A673 (cell line): ENCODE measurements at regions not wholly inside any gene's neighbourhood (a gene's known extent, or its start where the extent isn't known, plus 50 kb on each side); places are given as distances from the start of the nearest gene placed in this dataset.
"Not testable (repeated sequence)": the region's sequence is repeated elsewhere in the genome, so short reads cannot be mapped to it uniquely, and the experiment has no call there.

ENCODE experiments used
- BruUV-seq: library from RNA; stranded (reverse); fragments of 400-500 nt; replicated peaks from 2 replicates; lab custom pipeline; 2021; lab: Mats Ljungman, UMichigan
- CTCF ChIA-PET: fragments of 300-600 bp; sonication (Branson Sonifier 250); formaldehyde crosslinking; loops from one replicate; lab custom pipeline; 2022; ENCODE audit warnings: antibody characterized with exemption; lab: Charles Lee
- POLR2A ChIA-PET: fragments of 300-600 bp; sonication (Branson Sonifier 250); formaldehyde crosslinking; loops from one replicate; lab custom pipeline; 2022; ENCODE audit warnings: antibody characterized with exemption; ENCODE audit not compliant: low non-redundant PET; lab: Charles Lee
- DNase-seq: peaks from one replicate; pipeline ENCODE4 v3.0.0-alpha.2; 2015; ENCODE audit warnings: low spot score
- H3K27ac ChIP-seq: fragments of 200-600 bp; sonication (generic); 2 replicates; pipeline ENCODE4 v1.5.1; 2016; ENCODE audit warnings: mixed run types, low read depth, mild to moderate bottlenecking, mixed read lengths, antibody characterized with exemption, low read length; ENCODE audit not compliant: poor library complexity, severe bottlenecking
- H3K27me3 ChIP-seq: fragments of 200-600 bp; sonication (generic); replicated peaks from 2 replicates; pipeline ENCODE4 v1.6.1; 2017; ENCODE audit warnings: mixed run types, low read depth, mild to moderate bottlenecking, mixed read lengths, antibody characterized with exemption, low read length; ENCODE audit not compliant: insufficient read depth, poor library complexity
- H3K36me3 ChIP-seq: fragments of 200-600 bp; sonication (generic); 2 replicates; pipeline ENCODE4 v1.6.1; 2016; ENCODE audit warnings: mixed run types, mild to moderate bottlenecking, mixed read lengths, antibody characterized with exemption, low read length; ENCODE audit not compliant: insufficient read depth, poor library complexity, severe bottlenecking
- H3K4me1 ChIP-seq: fragments of 200-600 bp; sonication (generic); 2 replicates; pipeline ENCODE4 v1.6.1; 2017; ENCODE audit warnings: mixed run types, mild to moderate bottlenecking, mixed read lengths, antibody characterized with exemption, low read length; ENCODE audit not compliant: insufficient read depth, poor library complexity, severe bottlenecking
- H3K4me3 ChIP-seq: fragments of 200-600 bp; sonication (generic); 2 replicates; pipeline ENCODE4 v1.5.1; 2016; ENCODE audit warnings: low read depth, mixed run types, mild to moderate bottlenecking, mixed read lengths, low read length; ENCODE audit not compliant: poor library complexity, severe bottlenecking
- H3K9me3 ChIP-seq: fragments of 200-600 bp; sonication (generic); 2 replicates; pipeline ENCODE4 v1.6.1; 2016; ENCODE audit warnings: mixed run types, low read depth, mild to moderate bottlenecking, mixed read lengths, antibody characterized with exemption, low read length; ENCODE audit not compliant: poor library complexity, severe bottlenecking
- EZH2 ChIP-seq: fragments of 200-600 bp; sonication (generic); IDR thresholded peaks from 2 replicates; pipeline ENCODE4 v1.6.1; 2017; ENCODE audit warnings: borderline replicate concordance, low read depth, mild to moderate bottlenecking, mixed read lengths, antibody characterized with exemption, low read length; ENCODE audit not compliant: poor library complexity, severe bottlenecking
- intact Hi-C: fragments of 100-400 bp; cut with micrococcal nuclease; formaldehyde crosslinking; loops from one replicate; pipeline ENCODE4 v1.10.0; 2022; ENCODE audit not compliant: unreplicated experiment
- TF ChIP-seq, protein P1 (sequence below): fragments of 300-800, 200-600 bp; sonication (generic); conservative IDR thresholded peaks from 2 replicates; pipeline ENCODE4 v1.5.1; 2017; ENCODE audit warnings: low read depth, mild to moderate bottlenecking, antibody characterized with exemption, low read length, moderate library complexity, mixed read lengths

DNA sequence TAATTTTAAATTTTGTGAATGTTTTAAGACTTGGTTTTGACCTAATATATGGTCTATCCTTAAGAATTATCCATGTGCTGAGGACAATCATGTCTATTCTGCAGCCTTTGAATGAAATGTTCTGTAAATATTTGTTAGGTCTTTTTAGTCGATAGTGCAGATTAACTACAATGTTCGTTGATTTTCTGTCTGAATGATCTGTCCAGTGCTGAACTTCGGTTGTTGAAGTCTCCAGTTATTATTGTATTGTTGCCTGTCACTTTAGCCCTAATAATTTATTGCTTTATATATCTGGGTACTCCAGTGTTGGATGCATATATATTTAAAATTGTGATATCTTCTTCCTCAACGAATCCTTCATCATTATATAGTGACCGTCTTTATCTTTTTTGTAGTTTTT is 218.3 kb upstream of the ZC4H2 start:
- TF ChIP-seq, protein P1, sequence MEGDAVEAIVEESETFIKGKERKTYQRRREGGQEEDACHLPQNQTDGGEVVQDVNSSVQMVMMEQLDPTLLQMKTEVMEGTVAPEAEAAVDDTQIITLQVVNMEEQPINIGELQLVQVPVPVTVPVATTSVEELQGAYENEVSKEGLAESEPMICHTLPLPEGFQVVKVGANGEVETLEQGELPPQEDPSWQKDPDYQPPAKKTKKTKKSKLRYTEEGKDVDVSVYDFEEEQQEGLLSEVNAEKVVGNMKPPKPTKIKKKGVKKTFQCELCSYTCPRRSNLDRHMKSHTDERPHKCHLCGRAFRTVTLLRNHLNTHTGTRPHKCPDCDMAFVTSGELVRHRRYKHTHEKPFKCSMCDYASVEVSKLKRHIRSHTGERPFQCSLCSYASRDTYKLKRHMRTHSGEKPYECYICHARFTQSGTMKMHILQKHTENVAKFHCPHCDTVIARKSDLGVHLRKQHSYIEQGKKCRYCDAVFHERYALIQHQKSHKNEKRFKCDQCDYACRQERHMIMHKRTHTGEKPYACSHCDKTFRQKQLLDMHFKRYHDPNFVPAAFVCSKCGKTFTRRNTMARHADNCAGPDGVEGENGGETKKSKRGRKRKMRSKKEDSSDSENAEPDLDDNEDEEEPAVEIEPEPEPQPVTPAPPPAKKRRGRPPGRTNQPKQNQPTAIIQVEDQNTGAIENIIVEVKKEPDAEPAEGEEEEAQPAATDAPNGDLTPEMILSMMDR, result no peak
- TF ChIP-seq EZH2, result no peak
- DNase-seq, result no peak
- BruUV-seq, result no TSS peak
- Histone ChIP-seq H3K4me1 (no peaks in the 10 kb centered on the region), H3K4me3 (no peak overlapping the region), H3K36me3 (no peaks in the 10 kb centered on the region), H3K27me3 (no peaks in the 10 kb centered on the region), H3K27ac (no peak overlapping the region), H3K9me3 (peaks cover 14% of the 10 kb centered on the region)
- intact Hi-C loops, result no loop called here
- POLR2A ChIA-PET, result no interaction called here
- CTCF ChIA-PET, result no interaction called here

DNA sequence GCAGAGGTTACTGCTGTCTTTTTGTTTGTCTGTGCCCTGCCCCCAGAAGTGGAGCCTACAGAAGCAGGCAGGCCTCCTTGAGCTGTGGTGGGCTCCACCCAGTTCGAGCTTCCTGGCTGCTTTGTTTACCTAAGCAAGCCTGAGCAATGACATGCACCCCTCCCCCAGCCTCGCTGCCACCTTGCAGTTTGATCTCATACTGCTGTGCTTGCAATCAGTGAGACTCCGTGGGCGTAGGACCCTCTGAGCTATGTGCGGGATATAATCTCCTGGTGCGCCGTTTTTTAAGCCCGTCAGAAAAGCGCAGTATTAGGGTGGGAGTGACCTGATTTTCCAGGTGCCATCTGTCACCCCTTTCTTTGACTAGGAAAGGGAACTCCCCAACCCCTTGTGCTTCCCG is 187.1 kb upstream of the ZC4H2 start:
- POLR2A ChIA-PET, H3K4me3 ChIP-seq, H3K36me3 ChIP-seq, intact Hi-C loops, BruUV-seq, H3K27me3 ChIP-seq, DNase-seq, H3K4me1 ChIP-seq, H3K9me3 ChIP-seq, CTCF ChIA-PET, H3K27ac ChIP-seq: not testable (repeated sequence)

DNA sequence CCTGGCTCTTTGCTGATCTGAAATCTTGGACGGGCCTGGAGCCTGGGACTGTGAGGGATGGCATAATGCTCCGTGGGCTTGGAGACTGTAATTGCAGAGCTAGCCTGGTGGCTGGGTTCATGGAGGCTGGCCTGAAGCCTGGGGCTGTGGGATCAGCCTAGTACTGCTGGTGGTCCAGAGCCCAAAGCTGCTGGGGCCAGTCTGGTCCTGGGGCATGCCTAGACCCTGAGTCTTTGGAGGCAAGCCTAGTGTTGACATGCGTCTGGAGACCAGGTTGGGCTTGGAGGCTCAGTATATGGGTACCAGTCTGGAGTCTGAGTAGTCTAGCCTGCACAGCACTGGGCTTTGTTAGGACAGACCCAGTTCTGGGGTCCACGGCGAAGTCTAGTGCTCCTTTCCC is 172.0 kb upstream of the ZC4H2 start:
- H3K9me3 ChIP-seq, result peaks cover 12% of the 10 kb centered on the region
- intact Hi-C loops, result no loop called here
- CTCF ChIA-PET, result no interaction called here
- no peak for DNase-seq
- H3K36me3 ChIP-seq, result no peaks in the 10 kb centered on the region
- no peaks in the 10 kb centered on the region for H3K4me1 ChIP-seq
- no peaks in the 10 kb centered on the region for H3K27me3 ChIP-seq
- BruUV-seq, result no TSS peak
- H3K27ac ChIP-seq, result no peak overlapping the region
- POLR2A ChIA-PET, result no interaction called here
- H3K4me3 ChIP-seq, result no peak overlapping the region
- TF ChIP-seq, protein P1, result no peak
- no peak for TF ChIP-seq EZH2

GRCh38 chrX:65136424-65136823 is 160.2 kb upstream of the ZC4H2 start:
- Histone ChIP-seq H3K9me3 (peaks cover 8% of the 10 kb centered on the region), H3K27ac (no peak overlapping the region), H3K4me1 (no peaks in the 10 kb centered on the region), H3K36me3 (no peaks in the 10 kb centered on the region), H3K4me3 (no peak overlapping the region), H3K27me3 (no peaks in the 10 kb centered on the region)
- POLR2A ChIA-PET, result no interaction called here
- BruUV-seq, result no TSS peak
- intact Hi-C loops, result no loop called here
- DNase-seq, result no peak
- TF ChIP-seq, protein P1, result no peak
- no peak for TF ChIP-seq EZH2
- CTCF ChIA-PET, result no interaction called here
